ENCODE measurements at regions not wholly inside any gene's neighbourhood (a gene's known extent, or its start where the extent isn't known, plus 50 kb on each side); places are given as distances from the start of the nearest gene placed in this dataset.

GRCh38 chr15:66936109-66936860 is 129.1 kb upstream of the SMAD3 start:
- Histone ChIP-seq H3K4me3 (ENCODE audit: low read depth in 1 of 2, low read length in 1 of 2) (no peak overlapping the region), H3K4me1 (ENCODE audit: control insufficient read depth in 1 of 2, insufficient read depth in 1 of 2, low read depth in 1 of 2, low read length in 1 of 2) (no peaks in the 10 kb centered on the region)

GRCh38 chr15:66936861-66937582 is 128.4 kb upstream of the SMAD3 start:
- Histone ChIP-seq H3K27ac (no peak overlapping the region), H3K36me3 (no peaks in the 10 kb centered on the region), H3K27me3 (no peaks in the 10 kb centered on the region), H3K4me1 (ENCODE audit: control insufficient read depth in 1 of 2, insufficient read depth in 1 of 2, low read depth in 1 of 2, low read length in 1 of 2) (no peaks in the 10 kb centered on the region), H3K4me3 (ENCODE audit: low read depth in 1 of 2, low read length in 1 of 2) (no peak overlapping the region), H3K9me3 (no peaks in the 10 kb centered on the region)
- no peak for TF ChIP-seq CTCF (IDR thresholded peaks at IDR 0.05)

More at GRCh38 chr15:66936109-66936860, 129.1 kb upstream of the SMAD3 start:
- no peaks in the 10 kb centered on the region for H3K36me3 ChIP-seq
- no peak for TF ChIP-seq CTCF (IDR thresholded peaks at IDR 0.05)
- no peaks in the 10 kb centered on the region for H3K9me3 ChIP-seq
- H3K27me3 ChIP-seq = no peaks in the 10 kb centered on the region
- H3K27ac ChIP-seq = no peak overlapping the region

- H3K4me1 ChIP-seq (ENCODE audit: control insufficient read depth in 1 of 2, insufficient read depth in 1 of 2, low read depth in 1 of 2, low read length in 1 of 2) = no peaks in the 10 kb centered on the region
- H3K27ac ChIP-seq = no peak overlapping the region
- TF ChIP-seq CTCF (IDR thresholded peaks at IDR 0.05) = no peak
- H3K36me3 ChIP-seq = no peaks in the 10 kb centered on the region
- H3K27me3 ChIP-seq = no peaks in the 10 kb centered on the region
- no peak overlapping the region for H3K4me3 ChIP-seq (ENCODE audit: low read depth in 1 of 2, low read length in 1 of 2)
- no peaks in the 10 kb centered on the region for H3K9me3 ChIP-seq
Observed at GRCh38 chr15:66937588-66937987, 127.8 kb upstream of the SMAD3 start.

- H3K27ac ChIP-seq = no peak overlapping the region
- no peaks in the 10 kb centered on the region for H3K4me1 ChIP-seq (ENCODE audit: control insufficient read depth in 1 of 2, insufficient read depth in 1 of 2, low read depth in 1 of 2, low read length in 1 of 2)
- TF ChIP-seq CTCF (IDR thresholded peaks at IDR 0.05) = no peak
- no peak overlapping the region for H3K4me3 ChIP-seq (ENCODE audit: low read depth in 1 of 2, low read length in 1 of 2)
- no peaks in the 10 kb centered on the region for H3K36me3 ChIP-seq
- H3K27me3 ChIP-seq = no peaks in the 10 kb centered on the region
- H3K9me3 ChIP-seq = no peaks in the 10 kb centered on the region
Observed at GRCh38 chr15:66938114-66938830, 127.1 kb upstream of the SMAD3 start.

- H3K36me3 ChIP-seq = no peaks in the 10 kb centered on the region
- no peak overlapping the region for H3K27ac ChIP-seq
- TF ChIP-seq CTCF (IDR thresholded peaks at IDR 0.05) = no peak
- H3K27me3 ChIP-seq = no peaks in the 10 kb centered on the region
- H3K4me3 ChIP-seq (ENCODE audit: low read depth in 1 of 2, low read length in 1 of 2) = no peak overlapping the region
- H3K9me3 ChIP-seq = no peaks in the 10 kb centered on the region
- H3K4me1 ChIP-seq (ENCODE audit: control insufficient read depth in 1 of 2, insufficient read depth in 1 of 2, low read depth in 1 of 2, low read length in 1 of 2) = no peaks in the 10 kb centered on the region
Observed at GRCh38 chr15:66939016-66939415, 126.4 kb upstream of the SMAD3 start.
